GM23248 (cell line): ENCODE measurements at regions not wholly inside any gene's neighbourhood (a gene's known extent, or its start where the extent isn't known, plus 50 kb on each side); places are given as distances from the start of the nearest gene placed in this dataset.

Source experiments
- EZH2 ChIP-seq: fragments of 200-600 bp; sonication (generic); IDR thresholded peaks from 2 replicates; pipeline ENCODE4 v1.6.1; 2018; ENCODE audit warnings: antibody characterized with exemption, mild to moderate bottlenecking; ENCODE audit not compliant: insufficient read depth, poor library complexity, severe bottlenecking
- EZH2phosphoT487 ChIP-seq: fragments of 200-600 bp; sonication (generic); IDR thresholded peaks from 2 replicates; pipeline ENCODE4 v1.6.1; 2018; ENCODE audit warnings: antibody characterized with exemption, moderate library complexity, mild to moderate bottlenecking, low read depth; ENCODE audit not compliant: insufficient read depth

- TF ChIP-seq EZH2phosphoT487 (no peak), EZH2 (no peak)
Observed at GRCh38 chr4:19241895-19242294, 1009.8 kb upstream of the SLIT2 start.
